GM12878 (cell line): ENCODE measurements at regions not wholly inside any gene's neighbourhood (a gene's known extent, or its start where the extent isn't known, plus 50 kb on each side); places are given as distances from the start of the nearest gene placed in this dataset.

Experiments used
- ATAC-seq: fragments of 200-7000 bp; cut with Tn5 transposase; 3 replicates; pipeline ENCODE4 v1.9.1; 2020; ENCODE audit warnings: mild to moderate bottlenecking, moderate library complexity
- BruUV-seq: library from RNA; stranded (reverse); fragments of 400-500 nt; replicated peaks from 2 replicates; lab custom pipeline; 2021; lab: Mats Ljungman, UMichigan
- CTCF ChIA-PET: fragments of 300-600 bp; sonication (Branson Sonifier 250); formaldehyde crosslinking; extraction: SDS; loops from one replicate; lab custom pipeline; 2021; ENCODE audit warnings: inconsistent platforms; lab: Yijun Ruan, JAX
- POLR2A ChIA-PET: fragments of 350-600 bp; formaldehyde crosslinking; extraction: SDS; loops from one replicate; lab custom pipeline; 2021; ENCODE audit warnings: inconsistent platforms; lab: Charles Lee
- RAD21 ChIA-PET: fragments of 300-600 bp; sonication (Branson Sonifier 250); formaldehyde crosslinking; loops from one replicate; lab custom pipeline; 2023; ENCODE audit warnings: antibody characterized with exemption; ENCODE audit not compliant: unreplicated experiment; lab: Charles Lee
- SMC1A ChIA-PET: fragments of 300-600 bp; sonication (Branson Sonifier 250); formaldehyde crosslinking; loops from one replicate; lab custom pipeline; 2023; ENCODE audit not compliant: unreplicated experiment, uncharacterized antibody; lab: Charles Lee
- DNase-seq: peaks from one replicate; pipeline ENCODE4 v3.0.0-alpha.2; 2011; ENCODE audit warnings: low read depth, low spot score
- FAIRE-seq: peaks from 3 replicates; lab custom pipeline; 2011; peaks lifted over from hg19 to GRCh38; lab: Jason Lieb, UNC
- H2AFZ ChIP-seq: 2 replicates; pipeline ENCODE4 v1.6.0; 2011; ENCODE audit warnings: low read depth, low read length, control low read depth; ENCODE audit not compliant: control insufficient read depth
- H3K27ac ChIP-seq: 2 replicates; pipeline ENCODE4 v1.5.1; 2011; ENCODE audit warnings: control low read depth; ENCODE audit not compliant: control insufficient read depth, insufficient read depth
- H3K27me3 ChIP-seq, 2 experiments: replicated peaks in 1 of 2; 2 replicates each; pipeline versions ENCODE4 v1.6.0 to v1.6.1; 2011; ENCODE audit warnings: low read length in 1 of 2; ENCODE audit not compliant: control insufficient read depth in 2 of 2, insufficient read depth in 2 of 2
- H3K36me3 ChIP-seq, 2 experiments: 2 replicates each; pipeline ENCODE4 v1.5.1; 2011; ENCODE audit warnings: low read length in 1 of 2; ENCODE audit not compliant: control insufficient read depth in 2 of 2, insufficient read depth in 2 of 2
- H3K4me1 ChIP-seq: 2 replicates; pipeline ENCODE4 v1.6.1; 2011; ENCODE audit warnings: mild to moderate bottlenecking, low read length, moderate library complexity, mixed read lengths; ENCODE audit not compliant: control insufficient read depth, insufficient read depth
- H3K4me2 ChIP-seq: 2 replicates; pipeline ENCODE4 v1.6.0; 2011; ENCODE audit warnings: control low read depth; ENCODE audit not compliant: control insufficient read depth, insufficient read depth
- H3K4me3 ChIP-seq: fragments of 200-600 bp; sonication (generic); 2 replicates; pipeline ENCODE4 v1.5.1; 2016
- H3K79me2 ChIP-seq: 2 replicates; pipeline ENCODE4 v1.6.0; 2011; ENCODE audit warnings: low read length; ENCODE audit not compliant: control insufficient read depth, insufficient read depth
- H3K9ac ChIP-seq: 2 replicates; pipeline ENCODE4 v1.8.0; 2011; ENCODE audit warnings: low read length, control low read depth, mixed read lengths; ENCODE audit not compliant: control insufficient read depth, insufficient read depth
- H3K9me3 ChIP-seq: replicated peaks from 3 replicates; pipeline ENCODE4 v1.5.1; 2011; ENCODE audit warnings: mild to moderate bottlenecking, low read length; ENCODE audit not compliant: control insufficient read depth, insufficient read depth
- H4K20me1 ChIP-seq: 2 replicates; pipeline ENCODE4 v1.6.0; 2011; ENCODE audit not compliant: control insufficient read depth, insufficient read depth
- CEBPZ ChIP-seq: fragments of 150-350 bp; IDR thresholded peaks from 2 replicates; pipeline ENCODE4 v1.6.1; 2016; ENCODE audit warnings: low read depth, low read length
- DPF2 ChIP-seq: fragments of 450-650 bp; IDR thresholded peaks from 2 replicates; pipeline ENCODE4 v1.6.1; 2017; ENCODE audit warnings: mild to moderate bottlenecking
- EZH2 ChIP-seq: IDR thresholded peaks from 2 replicates; pipeline ENCODE4 v1.6.1; 2012; ENCODE audit warnings: low read depth, mild to moderate bottlenecking, control low read depth, inconsistent platforms, low read length, borderline replicate concordance; ENCODE audit not compliant: control insufficient read depth
- IRF3 ChIP-seq: fragments of 450-650 bp; IDR thresholded peaks from 2 replicates; pipeline ENCODE4 v1.6.1; 2014; ENCODE audit warnings: mild to moderate bottlenecking
- KDM1A ChIP-seq: fragments of 200-600 bp; sonication (generic); IDR thresholded peaks from 2 replicates; pipeline ENCODE4 v1.6.1; 2016; ENCODE audit warnings: borderline replicate concordance
- LARP7 ChIP-seq: fragments of 450-650 bp; IDR thresholded peaks from 2 replicates; pipeline ENCODE4 v1.6.1; 2017; ENCODE audit warnings: mild to moderate bottlenecking
- NFXL1 ChIP-seq: fragments of 450-650 bp; IDR thresholded peaks from 2 replicates; pipeline ENCODE4 v1.6.1; 2017; ENCODE audit warnings: antibody characterized with exemption, mild to moderate bottlenecking, borderline replicate concordance
- PRDM15 ChIP-seq: fragments of 450-650 bp; formaldehyde crosslinking; IDR thresholded peaks from 2 replicates; pipeline ENCODE4 v1.4.0; 2020; ENCODE audit warnings: mild to moderate bottlenecking, moderate library complexity
- WGBS: methylation state at CpG from one replicate; pipeline ENCODE4 v1.1.6; 2016; ENCODE audit warnings: low lambda C conversion rate; ENCODE audit not compliant: insufficient replicate concordance, insufficient coverage; ENCODE audit errors: missing lambda C conversion rate; 5-methylcytosine and 5-hydroxymethylcytosine counted together
- in situ Hi-C: fragments of 300-500 bp; cut with MboI; formaldehyde crosslinking; loops from 9 replicates; pipeline ENCODE4 v1.14.3; 2018; ENCODE audit warnings: mixed read lengths
- intact Hi-C: fragments of 100-400 bp; cut with micrococcal nuclease; formaldehyde crosslinking; loops from one replicate; pipeline ENCODE4 v1.14.2; 2022; ENCODE audit not compliant: unreplicated experiment

- no peak for TF ChIP-seq PRDM15 (CRISPR knock-in tag)
- no peak for TF ChIP-seq CEBPZ
- no peak for TF ChIP-seq LARP7
- TF ChIP-seq NFXL1 = no peak
- TF ChIP-seq EZH2 = no peak
- TF ChIP-seq KDM1A = no peak
These were observed 85.2 kb upstream of the PLPP4 start (continued) for GRCh38 chr10:120371856-120372255.

GRCh38 chr10:120372917-120373316, 84.1 kb upstream of the PLPP4 start:
- ChIA-PET POLR2A (no interaction called here), CTCF (interaction anchor here (0.6 kb wide), 1 partner anchor 347 kb away, joined by 3 read pairs; no protein-coding TSS in a partner anchor), SMC1A (no interaction called here), RAD21 (no interaction called here)
- H3K4me2 ChIP-seq = no peak overlapping the region
- intact Hi-C loops = no loop called here
- DNase-seq = no peak
- no TSS peak for BruUV-seq
- WGBS = 2% methylated on average over 4 of the region's 4 CpGs
- H2AFZ ChIP-seq = no peak overlapping the region
- H3K27me3 ChIP-seq = no peaks in the 10 kb centered on the region
- no peaks in the 10 kb centered on the region for H3K79me2 ChIP-seq
- H4K20me1 ChIP-seq = no peaks in the 10 kb centered on the region
- ATAC-seq = no peak
- in situ Hi-C loops = no loop called here
- no peaks in the 10 kb centered on the region for H3K4me1 ChIP-seq
- H3K4me3 ChIP-seq = no peak overlapping the region
- no peaks in the 10 kb centered on the region for H3K9me3 ChIP-seq
- H3K27ac ChIP-seq = no peak overlapping the region
- H3K9ac ChIP-seq = no peak overlapping the region
- no peaks in the 10 kb centered on the region for H3K36me3 ChIP-seq
- FAIRE-seq = no peak
- no peak for TF ChIP-seq IRF3
- no peak for TF ChIP-seq DPF2
- TF ChIP-seq, all 136 proteins: peak for 0
